ENCODE measurements at regions not wholly inside any gene's neighbourhood (a gene's known extent, or its start where the extent isn't known, plus 50 kb on each side); places are given as distances from the start of the nearest gene placed in this dataset.

DNA sequence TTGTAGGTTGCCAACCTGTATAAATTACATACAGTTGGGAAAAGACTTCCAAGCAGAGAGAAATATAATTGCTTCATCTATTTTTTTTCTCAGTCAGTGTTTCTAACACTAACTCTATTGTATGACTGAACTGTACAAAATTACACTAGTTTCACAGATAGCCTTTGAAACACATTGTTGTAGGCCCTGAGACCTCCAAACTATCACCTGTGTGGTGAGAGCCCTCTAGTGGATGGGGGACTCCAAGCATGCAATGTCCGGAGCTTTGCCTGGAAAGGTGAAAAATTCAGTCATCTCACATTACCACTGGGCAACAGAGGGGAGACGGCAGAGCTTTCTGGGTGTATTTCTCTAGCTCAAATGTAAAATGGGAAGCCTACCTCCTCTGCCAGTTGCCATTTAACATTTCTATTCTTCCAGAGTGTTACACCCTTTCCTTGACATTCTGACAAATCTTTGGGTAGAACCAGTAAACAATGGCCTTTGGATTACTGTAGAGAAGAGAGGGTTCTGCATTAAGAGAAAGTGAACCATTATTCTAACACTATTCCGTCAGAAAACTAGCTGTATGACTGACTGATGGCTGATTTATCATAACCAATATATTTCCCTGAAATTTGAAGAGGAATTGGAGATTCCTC is 212.2 kb downstream of the LYPLAL1 start:
- no peaks in the 10 kb centered on the region for H3K79me2 ChIP-seq (ENCODE audit: control insufficient read depth, insufficient read depth, low read length)
- peak; percentile 65 to 73 for DNase-seq (ENCODE audit: low read depth in 2 of 2)
- H2AFZ ChIP-seq (ENCODE audit: low read length), result no peak overlapping the region
- no peak overlapping the region for H3K27ac ChIP-seq (ENCODE audit: insufficient read depth, low read length)
- H3K27me3 ChIP-seq (ENCODE audit: control insufficient read depth, insufficient read depth, low read length), result no peaks in the 10 kb centered on the region
- no peak overlapping the region for H3K9ac ChIP-seq (ENCODE audit: insufficient read depth, low read length)
- H3K4me3 ChIP-seq (replicated peaks in 1 of 4; ENCODE audit: control extremely low read depth in 1 of 4, insufficient read depth in 1 of 4, low read depth in 3 of 4, low read length in 4 of 4), result no peak overlapping the region
- H4K20me1 ChIP-seq (ENCODE audit: control insufficient read depth, extremely low read depth, insufficient read depth, low read length), result no peaks in the 10 kb centered on the region
- H3K9me3 ChIP-seq (ENCODE audit: control insufficient read depth, insufficient read depth, low read depth, low read length), result no peaks in the 10 kb centered on the region
- H3K4me1 ChIP-seq (ENCODE audit: control insufficient read depth, extremely low read depth, insufficient read depth, low read length), result no peaks in the 10 kb centered on the region
- H3K4me2 ChIP-seq (ENCODE audit: extremely low read depth, insufficient read depth, low read length), result no peak overlapping the region
- H3K36me3 ChIP-seq (ENCODE audit: control insufficient read depth, insufficient read depth, low read length), result no peaks in the 10 kb centered on the region
- TF ChIP-seq CTCF (conservative IDR thresholded peaks at IDR 0.05 in 1 of 2, IDR thresholded peaks at IDR 0.05 in 1 of 2; ENCODE audit: low read depth in 1 of 2, low read length in 2 of 2) (peak; percentile 79 to 85), EZH2 (IDR thresholded peaks at IDR 0.05; ENCODE audit: low read length, missing control alignments) (no peak)

GRCh38 chr1:219383281-219383680 is 209.6 kb downstream of the LYPLAL1 start:
- Histone ChIP-seq H3K27ac (ENCODE audit: insufficient read depth, low read length) (no peak overlapping the region), H3K4me3 (replicated peaks in 1 of 4; ENCODE audit: control extremely low read depth in 1 of 4, insufficient read depth in 1 of 4, low read depth in 3 of 4, low read length in 4 of 4) (no peak overlapping the region), H3K79me2 (ENCODE audit: control insufficient read depth, insufficient read depth, low read length) (no peaks in the 10 kb centered on the region), H3K4me1 (ENCODE audit: control insufficient read depth, extremely low read depth, insufficient read depth, low read length) (no peaks in the 10 kb centered on the region), H3K27me3 (ENCODE audit: control insufficient read depth, insufficient read depth, low read length) (no peaks in the 10 kb centered on the region), H3K9ac (ENCODE audit: insufficient read depth, low read length) (no peak overlapping the region), H2AFZ (ENCODE audit: low read length) (no peak overlapping the region), H3K36me3 (ENCODE audit: control insufficient read depth, insufficient read depth, low read length) (no peaks in the 10 kb centered on the region), H3K4me2 (ENCODE audit: extremely low read depth, insufficient read depth, low read length) (no peak overlapping the region), H4K20me1 (ENCODE audit: control insufficient read depth, extremely low read depth, insufficient read depth, low read length) (no peaks in the 10 kb centered on the region), H3K9me3 (ENCODE audit: control insufficient read depth, insufficient read depth, low read depth, low read length) (no peaks in the 10 kb centered on the region)
- TF ChIP-seq EZH2 (IDR thresholded peaks at IDR 0.05; ENCODE audit: low read length, missing control alignments) (no peak), CTCF (conservative IDR thresholded peaks at IDR 0.05 in 1 of 2, IDR thresholded peaks at IDR 0.05 in 1 of 2; ENCODE audit: low read depth in 1 of 2, low read length in 2 of 2) (no peak)
- peak in 1 of 2 donors; percentile 60 for DNase-seq (ENCODE audit: low read depth in 2 of 2)

DNA sequence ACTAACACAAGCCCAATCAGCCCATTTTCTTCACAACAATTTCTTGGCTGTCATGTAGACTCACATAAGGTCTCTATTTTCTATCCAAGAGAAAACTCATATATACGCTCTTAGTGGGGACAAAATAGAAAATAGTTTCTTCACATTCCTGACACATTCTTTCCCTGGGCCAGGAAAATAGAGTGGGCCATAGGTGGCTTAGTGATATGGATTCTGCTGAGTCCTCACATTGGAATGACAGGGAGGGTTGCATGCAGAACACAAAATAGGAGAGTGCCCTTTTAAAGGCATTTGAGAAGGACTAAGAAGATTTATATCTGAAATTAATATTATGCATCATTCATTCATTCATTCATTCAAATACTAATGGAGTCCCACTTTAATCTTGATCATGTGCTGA is 207.7 kb downstream of the LYPLAL1 start:
- H3K27me3 ChIP-seq (ENCODE audit: control insufficient read depth, insufficient read depth, low read length), result no peaks in the 10 kb centered on the region
- H3K9ac ChIP-seq (ENCODE audit: insufficient read depth, low read length), result no peak overlapping the region
- H2AFZ ChIP-seq (ENCODE audit: low read length), result no peak overlapping the region
- TF ChIP-seq EZH2 (IDR thresholded peaks at IDR 0.05; ENCODE audit: low read length, missing control alignments) (no peak), CTCF (conservative IDR thresholded peaks at IDR 0.05 in 1 of 2, IDR thresholded peaks at IDR 0.05 in 1 of 2; ENCODE audit: low read depth in 1 of 2, low read length in 2 of 2) (no peak)
- no peak overlapping the region for H3K4me2 ChIP-seq (ENCODE audit: extremely low read depth, insufficient read depth, low read length)
- DNase-seq (ENCODE audit: low read depth in 2 of 2), result no peak
- H3K4me3 ChIP-seq (replicated peaks in 1 of 4; ENCODE audit: control extremely low read depth in 1 of 4, insufficient read depth in 1 of 4, low read depth in 3 of 4, low read length in 4 of 4), result no peak overlapping the region
- no peaks in the 10 kb centered on the region for H3K36me3 ChIP-seq (ENCODE audit: control insufficient read depth, insufficient read depth, low read length)
- no peaks in the 10 kb centered on the region for H4K20me1 ChIP-seq (ENCODE audit: control insufficient read depth, extremely low read depth, insufficient read depth, low read length)
- no peaks in the 10 kb centered on the region for H3K79me2 ChIP-seq (ENCODE audit: control insufficient read depth, insufficient read depth, low read length)
- H3K9me3 ChIP-seq (ENCODE audit: control insufficient read depth, insufficient read depth, low read depth, low read length), result no peaks in the 10 kb centered on the region
- no peak overlapping the region for H3K27ac ChIP-seq (ENCODE audit: insufficient read depth, low read length)
- no peaks in the 10 kb centered on the region for H3K4me1 ChIP-seq (ENCODE audit: control insufficient read depth, extremely low read depth, insufficient read depth, low read length)
